Erythroblast (primary cell): ENCODE measurements at regions not wholly inside any gene's neighbourhood (a gene's known extent, or its start where the extent isn't known, plus 50 kb on each side); places are given as distances from the start of the nearest gene placed in this dataset.

Experiments
- GATA1 ChIP-seq: IDR thresholded peaks from 2 replicates; pipeline ENCODE4 v1.6.1; 2011; ENCODE audit warnings: low read depth, mild to moderate bottlenecking, control low read depth, low read length, moderate library complexity
- POLR2A ChIP-seq: IDR thresholded peaks from 2 replicates; pipeline ENCODE4 v1.6.1; 2011; ENCODE audit warnings: mild to moderate bottlenecking, low read length

DNA sequence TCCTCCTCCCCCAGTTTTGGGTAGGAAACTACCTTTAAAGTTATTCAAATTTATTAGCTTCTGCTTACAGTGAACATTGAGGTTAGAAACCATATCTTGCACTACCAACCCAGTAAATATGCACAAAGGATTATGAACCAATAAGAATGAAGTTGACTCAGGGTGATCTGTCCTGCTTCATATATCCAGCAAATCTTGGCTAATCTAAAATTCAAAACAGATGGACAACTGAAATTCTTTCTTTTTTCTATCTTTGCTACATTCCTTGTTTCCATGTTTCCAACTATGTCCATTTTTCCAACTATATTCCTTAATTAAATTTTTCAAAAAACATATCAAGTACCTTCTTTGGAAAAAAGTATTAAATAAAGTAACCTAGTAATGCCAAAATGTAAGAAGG lies 149.3 kb downstream of the FAM124B start:
- no peak for TF ChIP-seq POLR2A
- TF ChIP-seq GATA1, result no peak
